DMS53 treated with DMSO at 0.1 percent for 48 hours (cell line): ENCODE measurements at regions not wholly inside any gene's neighbourhood (a gene's known extent, or its start where the extent isn't known, plus 50 kb on each side); places are given as distances from the start of the nearest gene placed in this dataset.
"Not testable (repeated sequence)": the region's sequence is repeated elsewhere in the genome, so short reads cannot be mapped to it uniquely, and the experiment has no call there.

Experiments
- DNase-seq: peaks from one replicate; lab custom pipeline; 2025; ENCODE audit not compliant: unreplicated experiment; lab: John Stamatoyannopoulos, UW

GRCh38 chr5:136749016-136749415 is 383.7 kb upstream of the TRPC7 start:
- no peak for DNase-seq

DNA sequence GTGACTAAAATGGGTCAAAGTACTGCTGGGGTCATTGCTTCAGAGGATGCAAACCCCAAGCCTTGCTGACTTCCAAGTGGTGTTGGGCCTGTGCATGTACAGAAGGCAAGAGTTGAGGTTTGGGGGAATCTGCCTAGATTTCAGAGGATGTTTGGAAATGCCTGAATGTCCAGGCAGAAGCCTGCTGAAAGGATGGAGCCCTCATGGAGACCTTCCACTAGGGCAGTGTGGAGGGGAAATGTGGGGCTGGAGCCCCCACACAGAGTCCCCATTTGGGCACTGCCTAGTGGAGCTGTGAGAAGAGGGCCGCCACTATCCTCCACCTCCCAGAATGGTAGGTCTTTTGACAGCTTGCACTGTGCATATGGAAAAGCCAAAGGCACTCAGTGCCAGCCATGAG is 377.7 kb upstream of the TRPC7 start:
- DNase-seq, result no peak

DNA sequence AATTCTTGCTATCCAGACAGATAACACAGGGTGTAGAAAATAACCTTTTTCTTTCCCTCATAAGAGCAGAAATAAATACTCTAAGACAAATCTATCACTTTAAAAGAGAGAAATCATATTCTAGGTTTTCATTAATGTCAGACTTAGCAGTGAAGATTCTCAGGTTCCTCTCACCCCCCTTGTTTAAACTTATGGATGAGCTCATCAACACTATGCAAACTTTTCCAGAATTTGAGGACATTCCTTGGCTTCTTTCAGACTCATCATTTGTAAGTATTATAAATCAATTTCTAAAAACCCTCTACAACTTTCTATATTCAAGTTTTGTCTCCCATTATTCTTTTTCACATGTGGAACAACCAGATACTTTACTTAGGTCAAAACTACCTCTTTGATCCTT is 374.9 kb upstream of the TRPC7 start:
- DNase-seq, result no peak

GRCh38 chr5:136739271-136739670 is 373.9 kb upstream of the TRPC7 start:
- not testable (repeated sequence) for DNase-seq

DNA sequence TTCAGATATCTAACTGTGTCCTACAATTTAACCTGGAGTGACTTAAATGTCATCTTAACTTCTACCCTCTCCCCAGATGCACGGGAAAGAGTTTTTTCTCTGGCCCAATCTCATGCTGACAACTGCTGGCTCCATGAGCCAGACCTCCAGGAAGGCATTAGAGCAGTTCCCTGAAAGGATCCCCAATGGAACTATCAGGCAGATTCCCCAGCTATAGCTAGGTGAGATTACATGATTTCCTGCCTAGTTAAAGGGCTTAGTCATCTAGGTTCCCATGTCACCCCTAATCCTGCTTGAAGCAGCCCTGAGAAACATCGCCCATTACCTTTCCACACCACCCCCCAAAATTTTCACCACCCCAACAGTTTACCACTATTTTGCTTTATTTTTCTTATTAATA is 373.5 kb upstream of the TRPC7 start:
- DNase-seq, result no peak

DNA sequence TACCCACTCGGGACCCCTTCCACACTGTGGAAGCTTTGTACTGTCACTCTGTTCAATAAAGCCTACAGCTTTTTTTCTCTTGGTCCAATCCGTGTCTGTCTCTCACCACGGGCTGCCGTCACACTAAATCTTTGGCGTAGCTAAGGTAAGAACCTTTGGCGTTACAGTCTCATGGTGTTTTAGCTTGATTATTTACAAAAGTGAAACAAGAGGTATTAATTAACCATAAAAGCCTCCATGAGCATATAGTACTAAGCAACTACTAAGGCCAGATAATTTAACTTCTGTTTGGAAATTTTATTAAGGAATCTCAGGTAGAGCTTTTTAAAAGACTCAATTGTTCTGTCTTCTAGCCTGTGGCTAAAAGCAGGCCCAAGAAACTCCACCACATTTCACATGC is 370.7 kb upstream of the TRPC7 start:
- DNase-seq, result no peak

GRCh38 chr5:136735611-136736010 is 370.3 kb upstream of the TRPC7 start:
- not testable (repeated sequence) for DNase-seq

GRCh38 chr5:136734628-136735027 is 369.3 kb upstream of the TRPC7 start:
- DNase-seq, result no peak

GRCh38 chr5:136732751-136733150 is 367.4 kb upstream of the TRPC7 start:
- no peak for DNase-seq

DNA sequence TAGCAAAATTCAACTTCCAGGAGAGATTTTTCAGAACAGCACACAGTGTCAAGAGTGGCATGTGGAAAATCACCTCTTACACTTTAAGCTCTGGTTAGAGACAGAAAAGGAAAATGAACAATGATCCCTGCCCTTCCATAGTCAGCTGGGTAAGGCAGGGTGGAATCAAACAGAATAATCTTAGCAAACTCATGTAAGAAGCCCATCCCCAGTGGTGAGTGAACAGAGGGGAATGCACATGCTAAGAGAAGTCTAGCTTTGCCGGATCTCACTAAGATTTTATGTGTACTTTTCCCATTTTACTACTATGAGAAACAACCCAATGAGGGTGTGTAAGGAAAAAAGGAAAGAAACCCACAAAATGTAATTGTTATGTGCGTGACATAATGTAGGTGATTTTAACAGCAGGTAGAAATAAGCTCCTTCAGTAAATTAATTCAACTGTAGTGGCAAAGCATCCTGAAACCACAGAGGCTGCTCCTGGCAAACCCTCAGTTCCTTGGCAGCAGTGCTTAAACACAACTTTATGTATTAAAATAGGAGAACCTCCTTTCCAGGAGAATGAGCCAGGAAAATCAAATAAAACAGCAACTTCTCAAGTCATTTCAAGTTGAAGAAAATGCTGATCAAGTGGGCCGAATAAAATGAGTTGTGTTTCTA is 366.0 kb upstream of the TRPC7 start:
- DNase-seq, result no peak

DNA sequence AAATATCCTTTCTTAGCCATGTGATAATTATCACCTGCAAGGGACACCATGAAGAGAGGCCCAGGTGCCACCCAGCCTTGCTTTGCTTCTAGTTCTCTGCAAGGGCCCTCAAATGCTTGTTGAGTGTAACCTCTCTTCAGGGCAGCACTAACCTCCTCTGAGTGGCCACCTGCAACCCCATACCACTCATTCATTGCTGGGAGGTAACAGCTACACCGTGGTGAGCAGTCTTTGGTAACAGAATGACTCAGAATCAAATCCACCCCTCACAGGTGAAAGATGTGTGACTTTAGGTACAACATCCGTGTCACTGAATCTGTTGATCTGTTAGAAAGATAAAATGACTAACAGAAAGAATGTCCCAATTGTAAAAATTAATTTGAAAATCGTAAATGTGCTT is 365.1 kb upstream of the TRPC7 start:
- no peak for DNase-seq

DNA sequence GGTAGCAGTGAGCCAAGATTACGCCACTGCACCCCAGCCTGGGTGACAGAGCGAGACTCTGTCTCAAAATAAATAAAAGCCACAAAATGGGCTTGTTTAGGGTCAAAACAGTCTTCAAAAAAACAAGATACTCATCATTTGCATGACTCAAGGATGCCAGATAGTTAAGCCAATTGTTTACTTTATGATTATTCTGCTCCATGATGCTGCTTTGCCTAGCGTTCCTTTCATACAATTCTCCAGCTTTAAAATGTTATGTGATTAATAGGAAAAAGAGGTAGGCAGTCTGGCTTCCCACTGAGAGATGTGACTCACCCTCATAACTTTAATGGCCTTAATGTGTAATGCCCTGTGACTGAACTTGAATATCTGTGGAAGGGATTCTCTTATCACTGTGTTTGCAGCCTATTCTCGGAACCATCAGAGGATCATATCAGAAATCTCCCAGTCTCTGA is 364.6 kb upstream of the TRPC7 start:
- DNase-seq, result no peak

GRCh38 chr5:136726506-136726905 is 361.2 kb upstream of the TRPC7 start:
- DNase-seq, result no peak

DNA sequence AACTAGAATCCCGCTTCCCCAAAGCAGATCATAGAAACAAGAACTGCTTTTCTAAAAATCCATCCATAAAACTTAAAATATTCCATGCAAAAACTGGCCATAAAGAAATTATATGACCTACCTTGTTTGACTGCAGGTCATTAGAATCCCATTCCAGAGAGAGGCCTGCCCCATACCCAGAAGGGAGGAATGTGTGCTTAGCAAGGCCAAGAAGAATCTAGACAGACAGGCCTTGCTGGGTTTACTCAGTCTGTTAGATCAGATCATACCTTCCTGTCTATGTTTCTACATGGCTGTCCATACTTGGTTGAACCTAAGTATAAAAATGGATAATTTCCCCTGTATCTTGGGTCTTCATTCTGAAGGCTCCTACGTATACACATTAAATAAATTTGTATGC is 358.8 kb upstream of the TRPC7 start:
- no peak for DNase-seq

DNA sequence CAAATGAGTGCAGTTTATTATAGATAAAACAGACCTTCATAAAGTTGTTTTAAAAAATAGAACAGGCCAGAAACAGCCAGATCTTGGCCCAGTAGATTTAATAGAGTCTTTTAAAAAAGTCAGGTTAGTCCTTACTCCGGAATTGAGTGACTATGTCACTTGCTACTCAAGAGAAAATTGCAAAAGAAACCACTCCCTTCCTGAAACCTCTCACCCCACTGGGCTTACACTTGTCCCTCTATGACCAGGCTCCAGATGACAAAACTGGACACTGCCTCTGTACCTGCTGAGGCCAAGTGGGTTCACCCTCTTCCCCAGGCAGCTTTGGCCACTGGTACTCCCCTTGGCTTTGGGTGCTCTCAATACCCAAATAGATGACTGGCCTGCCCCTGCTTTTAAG is 357.2 kb upstream of the TRPC7 start:
- no peak for DNase-seq

GRCh38 chr5:136722086-136722485 is 356.7 kb upstream of the TRPC7 start:
- no peak for DNase-seq

DNA sequence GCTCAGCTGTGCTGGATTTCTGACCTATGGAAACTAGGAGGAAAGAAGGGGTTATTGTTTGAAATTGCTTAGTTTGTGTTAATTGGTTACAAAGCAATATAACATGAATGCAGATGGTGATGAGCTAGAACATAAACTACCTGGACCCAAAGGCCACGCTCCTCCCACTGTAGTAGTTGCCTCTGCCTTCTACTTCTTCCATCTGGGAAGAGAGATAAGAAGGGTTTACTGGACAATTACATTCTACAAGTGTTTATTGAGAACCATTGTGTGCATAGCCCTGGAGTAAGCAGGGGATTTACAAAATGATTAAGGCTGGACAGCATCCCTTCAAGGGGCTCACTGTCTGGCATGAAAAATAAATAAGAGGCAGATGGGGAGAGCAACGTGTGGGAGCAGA is 355.3 kb upstream of the TRPC7 start:
- no peak for DNase-seq

- DNase-seq, result no peak
These were observed 352.6 kb upstream of the TRPC7 start for GRCh38 chr5:136717917-136718316.

GRCh38 chr5:136714286-136714685 is 348.9 kb upstream of the TRPC7 start:
- no peak for DNase-seq

- DNase-seq, result no peak
These were observed 347.3 kb upstream of the TRPC7 start for GRCh38 chr5:136712628-136713027.

DNA sequence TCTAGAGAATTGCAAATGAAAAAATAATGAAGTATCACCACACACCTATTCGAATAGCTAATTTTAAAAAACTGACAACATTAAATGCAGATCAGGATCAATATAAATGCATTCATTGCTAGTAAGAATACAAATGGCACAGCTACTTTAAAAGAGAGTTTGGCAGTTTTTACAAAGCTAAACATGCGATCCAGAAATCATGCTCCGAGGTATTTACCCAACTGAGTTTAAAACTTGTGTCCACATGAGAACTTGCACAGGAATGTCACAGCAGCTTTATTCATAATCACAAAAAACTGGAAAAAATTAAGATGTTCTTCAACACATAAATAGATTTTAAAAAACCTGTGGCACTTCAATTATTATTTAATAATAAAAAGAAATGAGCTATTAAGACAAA is 345.5 kb upstream of the TRPC7 start:
- no peak for DNase-seq

DNA sequence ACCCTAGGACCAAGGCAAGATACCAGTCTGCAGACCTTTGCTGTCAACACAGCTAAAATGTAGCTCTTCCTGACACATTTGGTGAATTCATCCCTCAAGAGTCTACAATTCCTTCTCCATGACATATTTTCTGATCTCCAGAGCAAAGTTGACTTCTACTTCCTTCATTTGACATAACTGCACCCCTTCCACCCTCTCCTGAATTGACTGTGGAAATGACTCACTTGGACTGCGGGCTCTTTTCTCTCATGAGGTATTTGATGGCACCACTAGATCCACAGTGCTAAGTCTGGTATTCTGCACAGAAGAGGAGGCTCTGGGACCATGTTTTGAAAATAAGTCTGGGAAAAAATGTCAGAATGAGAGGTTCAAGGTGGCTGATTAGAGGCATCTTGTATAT is 338.4 kb upstream of the TRPC7 start:
- no peak for DNase-seq

- DNase-seq, result no peak
These were observed 337.7 kb upstream of the TRPC7 start for GRCh38 chr5:136703036-136703435.
